Posterior vena cava (tissue), 2 donors: ENCODE measurements at regions not wholly inside any gene's neighbourhood (a gene's known extent, or its start where the extent isn't known, plus 50 kb on each side); places are given as distances from the start of the nearest gene placed in this dataset.

Experiments used
- DNase-seq: peaks from one replicate; pipeline ENCODE4 v3.0.0-alpha.2; 2020; ENCODE audit warnings: low spot score
- intact Hi-C, 2 donors: fragments of 100-400 bp; cut with DNase I; formaldehyde crosslinking; loops; one replicate each; pipeline versions ENCODE4 v1.14.1 to v1.14.2; 2022 to 2023
- donor health status: DM: yes; HTN: yes; CAD: no.
- donor health status: DM: yes; HTN: yes; CAD: no.

DNA sequence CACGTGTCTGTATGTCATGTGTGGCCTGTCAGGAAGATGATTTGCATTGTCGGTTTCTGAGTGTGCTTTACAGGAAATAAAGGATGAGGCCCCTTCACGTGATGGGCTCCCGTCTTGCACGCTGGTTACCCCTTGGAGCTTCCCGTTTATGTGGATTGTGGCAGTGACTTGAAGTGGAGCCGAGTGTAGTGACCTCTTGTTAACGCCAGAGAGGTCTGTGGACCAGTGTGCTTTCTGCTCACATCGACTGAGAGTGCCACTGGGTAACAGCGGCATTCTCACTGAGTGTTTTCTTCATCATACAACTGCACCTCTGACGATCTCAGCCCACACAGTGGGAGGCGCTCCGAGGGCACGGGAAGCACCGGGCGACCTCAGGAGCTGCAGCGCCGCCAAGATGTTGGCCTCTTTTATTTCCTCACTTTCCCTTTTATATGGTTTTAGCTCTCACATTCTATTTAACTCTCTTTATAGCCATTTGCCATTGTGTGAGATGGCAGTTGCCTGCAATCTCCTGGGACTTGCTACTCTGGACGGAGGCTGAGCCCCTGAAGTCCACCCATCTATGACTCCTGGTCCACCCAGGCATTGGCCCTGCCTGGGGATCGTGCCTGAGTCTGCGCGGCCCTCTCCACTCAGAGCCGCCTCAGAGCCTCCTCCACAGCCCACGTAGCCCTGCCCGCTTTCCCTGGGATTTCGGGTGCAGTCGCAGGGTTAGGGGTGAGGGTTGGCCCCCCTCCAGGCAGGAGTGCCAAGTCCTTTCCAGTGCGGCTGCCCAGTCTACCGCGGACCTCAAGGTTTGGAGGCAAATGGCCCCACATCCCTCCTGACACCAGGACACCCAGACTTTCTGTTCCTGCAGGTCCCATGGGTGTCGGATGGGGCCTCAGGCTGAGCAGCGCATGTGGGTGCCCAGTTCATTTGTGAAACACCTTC lies 238.9 kb downstream of the ERMARD start:
- intact Hi-C loops, result no loop called here
- DNase-seq, result no peak

DNA sequence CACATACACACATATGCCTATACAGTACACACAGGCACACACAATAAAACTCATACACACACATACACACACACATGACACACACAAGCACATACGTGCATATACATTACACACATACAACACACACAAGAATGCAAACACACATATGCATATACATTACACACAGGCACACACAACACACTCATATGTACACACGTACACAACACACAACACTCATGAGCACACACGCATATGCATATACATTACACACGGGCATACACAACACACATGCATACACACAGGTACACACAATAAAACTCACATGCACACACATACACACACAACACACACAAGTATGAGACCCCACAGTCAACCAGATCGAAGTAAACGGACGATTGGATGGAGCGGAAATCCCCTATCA lies 238.2 kb downstream of the ERMARD start:
- intact Hi-C loops, result no loop called here

DNA sequence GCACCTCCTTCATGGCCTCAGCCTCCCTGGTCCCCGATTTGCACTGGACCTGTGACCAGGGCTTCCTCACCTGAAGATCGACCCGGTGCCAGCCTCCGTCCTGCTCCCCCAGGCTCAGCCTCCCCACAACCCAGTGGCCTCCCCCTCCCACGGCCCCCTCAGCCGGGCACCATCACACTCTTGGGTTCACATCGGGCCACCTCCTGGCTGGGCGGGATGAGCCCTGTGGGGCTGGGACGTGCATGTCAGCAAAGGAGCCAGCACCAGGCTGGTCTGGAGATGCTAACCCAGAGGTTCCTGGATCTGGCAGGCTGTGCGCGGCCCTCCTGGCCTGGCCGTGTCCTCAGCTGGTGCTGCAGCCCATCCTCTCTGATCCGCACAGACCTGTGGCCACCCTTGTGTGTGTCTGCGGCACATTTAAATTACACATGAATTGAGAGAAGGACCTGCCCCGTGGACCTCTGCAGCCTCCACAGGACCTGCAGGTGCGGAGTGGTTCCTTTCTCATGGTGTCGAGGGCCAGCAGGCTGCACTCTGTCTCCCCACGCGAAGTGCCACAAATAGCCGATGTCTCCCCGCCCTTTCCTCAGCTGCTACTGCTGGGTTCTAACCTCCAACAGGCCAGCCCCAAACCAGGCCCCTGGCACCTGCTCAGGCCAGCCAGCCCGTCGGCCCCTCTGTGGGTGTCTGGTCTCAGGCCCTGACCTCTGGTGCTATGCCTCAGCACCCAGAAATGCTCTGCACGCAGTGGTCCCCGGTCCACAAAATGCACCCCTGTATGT lies 237.5 kb downstream of the ERMARD start:
- DNase-seq, result peak; percentile 37
- intact Hi-C loops, result no loop called here

More for the DNA sequence above, 238.2 kb downstream of the ERMARD start:
- DNase-seq, result no peak

DNA sequence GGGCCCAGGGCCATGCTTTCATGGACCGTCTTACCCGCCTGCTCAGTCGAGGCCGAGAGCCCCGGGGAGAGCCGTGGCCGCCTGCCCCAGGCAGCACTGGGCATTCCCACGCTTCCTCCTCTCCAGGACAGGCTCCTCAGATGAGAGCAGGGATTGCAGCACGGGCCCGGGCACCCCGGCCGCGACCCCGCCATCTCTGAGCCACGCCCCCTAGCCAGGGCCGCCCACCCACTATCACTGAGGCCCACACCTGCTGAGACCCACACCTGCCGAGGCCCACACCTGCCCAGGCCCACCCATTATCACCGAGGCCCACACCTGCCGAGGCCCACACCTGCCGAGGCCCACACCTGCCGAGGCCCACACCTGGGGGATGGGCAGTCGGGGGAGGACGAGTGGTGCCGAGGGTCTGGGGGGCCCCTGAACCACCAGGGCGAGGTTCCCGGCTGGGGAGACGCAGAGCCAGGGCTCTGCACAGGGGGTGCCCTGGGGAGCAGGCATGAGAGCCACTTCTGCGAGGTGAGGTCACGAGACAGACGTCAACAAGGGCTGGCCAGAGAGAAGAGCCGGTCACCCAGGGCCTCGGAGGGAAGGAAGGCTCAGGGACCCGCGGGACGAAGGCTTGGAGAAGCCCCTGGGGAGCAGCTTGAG lies 235.6 kb downstream of the ERMARD start:
- intact Hi-C loops, result no loop called here
- no peak for DNase-seq

DNA sequence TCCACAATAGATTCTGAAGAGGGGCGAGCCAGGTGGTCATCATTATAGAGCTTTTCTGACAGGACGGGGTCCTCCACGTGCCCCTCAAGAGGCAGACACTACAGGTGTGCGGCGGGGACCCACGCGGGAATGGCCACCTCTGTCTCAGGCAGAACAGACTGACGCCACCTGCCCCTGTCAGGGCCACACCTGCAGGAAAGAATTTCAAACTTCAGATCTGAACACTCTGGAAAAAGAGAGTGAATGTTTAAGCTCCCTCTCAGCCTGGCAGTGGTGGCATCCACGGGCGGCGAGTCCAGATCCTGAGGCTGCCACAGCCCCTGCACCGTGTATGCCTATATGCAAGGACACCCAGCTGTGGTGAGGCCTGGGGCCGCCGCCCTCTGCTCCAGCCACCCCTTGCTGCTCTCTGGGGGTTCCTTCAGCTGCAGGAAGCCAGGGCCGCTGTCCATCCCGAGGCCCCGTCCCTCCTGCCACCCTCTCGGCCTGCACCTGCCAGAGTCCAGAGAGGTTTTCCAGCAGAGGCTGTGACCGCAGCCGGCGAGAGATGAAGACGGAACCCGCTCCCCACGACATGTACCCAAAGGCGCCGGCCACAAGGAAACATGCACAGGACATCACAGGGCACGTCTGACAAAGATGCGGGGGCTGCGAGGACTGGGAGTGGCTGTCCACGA lies 234.9 kb downstream of the ERMARD start:
- intact Hi-C loops, result no loop called here
- no peak for DNase-seq

DNA sequence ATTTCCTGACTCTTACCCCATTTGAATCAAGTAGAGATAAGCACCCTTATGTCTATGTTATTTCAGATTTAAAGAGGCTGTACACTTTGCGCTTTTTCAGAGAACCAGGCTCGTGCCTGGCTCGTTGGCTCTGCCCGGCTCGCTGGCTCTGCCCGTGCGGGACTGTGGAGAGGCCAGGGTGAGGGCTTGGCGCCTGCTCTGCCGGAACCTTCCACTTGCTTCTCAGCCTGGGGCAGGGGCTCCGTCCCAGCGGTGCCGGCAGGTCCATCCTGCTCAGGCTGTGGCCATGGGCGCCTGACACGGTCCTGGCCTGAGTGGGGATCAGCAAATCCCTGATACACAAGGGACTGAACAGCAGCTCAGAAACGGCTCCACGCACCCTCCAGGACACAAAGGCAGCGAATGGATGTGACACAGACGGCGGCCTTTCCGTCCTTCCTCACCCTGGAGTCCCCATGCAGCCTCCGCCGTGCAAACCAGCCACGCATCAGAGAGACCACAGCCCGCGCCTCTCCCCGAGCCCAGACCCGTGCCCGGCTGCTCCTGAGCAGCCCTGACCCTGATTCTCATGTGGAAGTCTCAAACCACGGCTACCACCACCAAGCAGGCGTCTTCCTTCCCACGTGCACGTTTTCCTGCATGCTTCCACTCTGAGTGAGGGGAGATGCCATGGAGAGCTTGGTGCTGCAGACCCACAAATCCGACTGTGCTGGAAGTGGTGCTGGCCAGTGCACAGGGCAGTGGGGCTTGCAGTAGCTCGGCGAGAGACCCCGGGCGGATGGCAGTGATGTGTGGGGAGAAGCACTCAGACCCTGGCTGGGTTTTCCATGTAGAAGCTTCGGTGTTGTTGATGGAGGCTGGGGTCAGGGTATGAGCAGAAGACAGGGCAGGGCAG lies 233.9 kb downstream of the ERMARD start:
- intact Hi-C loops, result no loop called here
- DNase-seq, result no peak

DNA sequence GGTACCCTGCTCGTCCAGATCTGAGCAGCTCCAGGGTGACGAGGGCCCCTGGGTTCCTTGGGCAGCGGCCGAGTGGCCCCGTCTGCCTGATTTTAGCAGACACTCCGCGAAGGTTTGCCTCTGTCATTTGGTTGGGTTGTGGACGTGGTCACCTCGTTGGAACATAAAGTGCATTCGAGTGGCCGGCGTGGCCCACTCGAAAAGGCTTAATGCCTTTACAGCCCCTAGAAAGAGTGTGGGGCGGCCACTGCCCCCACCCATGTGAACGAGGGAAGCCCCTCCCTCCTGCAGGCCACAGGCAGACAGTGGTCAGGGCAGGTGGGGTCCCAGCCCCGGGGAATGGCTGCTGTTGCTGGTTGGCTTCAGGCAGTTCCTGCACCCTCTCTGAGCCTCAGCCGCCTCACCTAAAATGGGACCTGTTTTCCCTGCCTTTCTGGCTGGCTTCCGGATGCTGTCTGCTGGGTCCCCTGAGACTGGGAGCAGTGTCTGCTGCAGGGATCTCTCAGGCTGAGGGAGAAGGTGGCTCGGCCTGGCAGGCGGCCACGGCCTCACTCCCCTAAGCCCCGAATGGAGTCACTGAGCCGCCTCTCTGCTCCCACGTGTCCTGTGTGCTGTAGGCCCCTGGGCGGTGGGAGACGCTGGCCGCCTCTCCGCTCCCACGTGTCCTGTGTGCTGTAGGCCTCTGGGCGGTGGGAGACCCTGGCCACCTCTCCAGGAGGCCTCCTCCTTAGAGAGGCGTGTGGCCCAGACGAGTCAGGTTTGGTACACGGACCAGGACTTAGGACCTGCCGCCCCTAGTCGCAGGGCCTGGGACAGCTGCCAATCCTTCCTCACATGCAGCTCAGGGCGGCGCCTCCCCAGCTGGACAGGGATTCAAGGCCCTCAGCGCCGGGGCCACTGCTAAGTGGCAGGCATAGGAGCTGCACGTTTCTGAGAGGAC lies 233.0 kb downstream of the ERMARD start:
- intact Hi-C loops, result no loop called here
- DNase-seq, result peak; percentile 69

DNA sequence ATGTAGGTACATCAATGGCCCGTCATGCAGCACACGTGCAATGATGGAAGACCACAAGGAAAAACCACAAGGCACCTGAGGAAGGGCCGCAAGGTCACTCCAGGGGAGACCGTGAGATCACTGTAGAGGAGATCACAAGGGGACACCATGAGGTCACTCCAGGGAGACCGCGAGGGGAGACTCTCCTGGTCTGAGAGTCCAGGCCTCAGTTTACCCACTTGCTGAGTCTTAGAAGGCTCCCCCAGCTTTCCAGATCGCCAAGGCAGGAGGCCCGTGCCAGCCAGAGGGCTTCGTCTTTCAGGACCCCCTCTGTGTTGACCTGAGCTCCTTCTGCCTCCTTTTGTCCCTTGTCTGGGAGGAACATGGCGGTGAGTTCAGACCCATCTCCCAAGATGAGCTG lies 232.2 kb downstream of the ERMARD start:
- peak; percentile 25 for DNase-seq
- intact Hi-C loops, result no loop called here

DNA sequence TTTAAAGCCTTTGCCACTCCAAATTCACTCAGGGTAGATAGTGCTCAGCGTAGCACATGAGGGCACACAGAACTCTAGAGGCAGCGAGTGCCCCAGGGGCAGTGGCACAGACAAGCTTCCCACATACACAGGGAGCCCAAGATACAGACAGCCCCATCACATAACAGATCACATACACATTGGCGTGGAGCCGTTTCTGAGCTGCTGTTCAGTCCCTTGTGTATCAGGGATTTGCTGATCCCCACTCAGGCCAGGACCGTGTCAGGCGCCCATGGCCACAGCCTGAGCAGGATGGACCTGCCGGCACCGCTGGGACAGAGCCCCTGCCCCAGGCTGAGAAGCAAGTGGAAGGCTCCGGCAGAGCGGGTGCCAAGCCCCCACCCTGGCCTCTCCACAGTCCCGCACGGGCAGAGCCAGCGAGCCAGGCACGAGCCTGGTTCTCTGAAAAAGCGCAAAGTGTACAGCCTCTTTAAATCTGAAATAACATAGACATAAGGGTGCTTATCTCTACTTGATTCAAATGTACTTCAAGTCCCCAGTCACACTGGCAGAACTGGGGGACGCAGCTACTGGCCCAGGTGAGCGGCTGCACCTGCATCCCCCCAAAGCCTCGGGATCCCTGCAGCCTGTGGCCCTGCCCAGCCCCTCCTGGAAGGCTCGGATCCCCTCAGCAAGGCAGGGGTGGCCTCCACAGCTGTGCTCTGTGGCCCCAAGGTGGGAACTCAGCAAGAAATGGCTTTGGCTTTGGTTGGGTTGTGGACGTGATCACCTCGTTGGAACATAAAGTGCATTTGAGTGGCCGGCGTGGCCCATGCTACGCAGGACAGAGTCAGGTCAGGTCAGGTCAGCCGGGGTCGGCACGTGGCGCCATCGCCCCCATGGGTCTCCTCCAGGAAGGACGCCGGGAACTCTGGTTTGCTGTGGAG lies 231.3 kb downstream of the ERMARD start:
- intact Hi-C loops, result no loop called here
- peak; percentile 74 for DNase-seq

DNA sequence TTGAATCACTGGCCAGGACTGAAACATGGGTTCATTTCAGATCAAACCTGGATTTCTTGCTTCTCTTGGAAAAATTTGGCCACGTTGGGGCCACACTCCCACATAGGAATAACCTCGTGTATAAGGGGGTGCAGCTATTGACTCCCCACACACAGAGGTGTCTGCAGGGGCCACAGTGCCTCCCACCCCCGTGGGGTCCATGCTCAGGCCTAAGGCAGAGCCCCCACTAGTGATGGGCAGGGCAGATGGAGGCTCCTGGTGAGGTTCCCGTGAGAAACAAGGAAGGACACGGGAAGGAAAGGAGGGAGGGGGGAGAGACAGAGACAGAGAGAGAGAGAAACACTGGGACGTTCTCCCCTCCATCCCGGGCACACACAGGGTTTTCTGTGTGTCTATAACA lies 230.5 kb downstream of the ERMARD start:
- peak; percentile 44 for DNase-seq
- intact Hi-C loops, result no loop called here

DNA sequence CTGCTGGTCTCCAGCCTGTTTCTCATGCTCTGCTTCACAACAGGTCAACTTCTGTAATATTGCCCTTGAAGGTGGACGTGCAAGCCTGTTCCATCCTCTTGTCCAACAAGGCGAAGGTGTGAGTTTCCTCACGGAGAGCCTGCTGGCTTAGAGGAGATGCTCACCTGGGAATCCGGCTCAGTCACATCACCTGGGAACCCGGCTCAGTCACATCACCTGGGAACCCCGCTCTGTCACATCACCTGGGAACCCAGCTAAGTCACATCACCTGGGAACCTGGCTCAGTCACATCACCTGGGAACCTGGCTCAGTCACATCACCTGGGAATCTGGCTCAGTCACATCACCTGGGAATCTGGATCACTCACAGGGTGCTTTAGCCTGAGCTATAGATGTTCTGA lies 230.1 kb downstream of the ERMARD start:
- peak; percentile 20 for DNase-seq
- intact Hi-C loops, result no loop called here

DNA sequence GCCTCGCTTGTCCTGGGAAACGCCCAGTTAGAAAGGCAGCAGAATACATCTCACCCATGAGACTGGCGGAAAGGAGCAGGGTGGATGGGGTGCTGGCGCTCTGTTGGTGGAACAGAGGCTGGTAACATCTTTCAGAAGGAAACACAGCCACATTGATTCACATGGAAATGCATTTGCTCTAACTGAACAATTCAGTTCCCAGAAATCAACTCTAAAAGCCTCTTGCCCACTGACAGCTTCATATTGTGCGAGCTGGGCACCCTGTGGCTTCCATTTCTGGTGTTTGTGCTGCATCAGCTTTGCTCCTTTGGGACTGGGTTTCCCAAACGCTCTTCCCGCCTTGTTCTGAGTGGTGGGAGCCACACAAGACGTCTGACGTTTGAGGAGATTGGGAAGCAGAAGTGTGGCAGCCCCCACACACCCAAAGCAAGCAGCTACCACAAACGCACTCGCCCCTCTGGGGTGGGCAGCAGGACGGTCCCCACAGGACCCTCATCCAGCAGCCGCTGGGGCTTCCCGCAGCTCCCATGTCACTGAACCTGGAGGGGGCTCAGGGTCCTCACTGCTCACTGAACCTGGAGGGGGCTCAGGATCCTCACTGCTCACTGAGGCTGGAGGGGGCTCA lies 229.5 kb downstream of the ERMARD start:
- intact Hi-C loops, result no loop called here
- DNase-seq, result peak; percentile 57

DNA sequence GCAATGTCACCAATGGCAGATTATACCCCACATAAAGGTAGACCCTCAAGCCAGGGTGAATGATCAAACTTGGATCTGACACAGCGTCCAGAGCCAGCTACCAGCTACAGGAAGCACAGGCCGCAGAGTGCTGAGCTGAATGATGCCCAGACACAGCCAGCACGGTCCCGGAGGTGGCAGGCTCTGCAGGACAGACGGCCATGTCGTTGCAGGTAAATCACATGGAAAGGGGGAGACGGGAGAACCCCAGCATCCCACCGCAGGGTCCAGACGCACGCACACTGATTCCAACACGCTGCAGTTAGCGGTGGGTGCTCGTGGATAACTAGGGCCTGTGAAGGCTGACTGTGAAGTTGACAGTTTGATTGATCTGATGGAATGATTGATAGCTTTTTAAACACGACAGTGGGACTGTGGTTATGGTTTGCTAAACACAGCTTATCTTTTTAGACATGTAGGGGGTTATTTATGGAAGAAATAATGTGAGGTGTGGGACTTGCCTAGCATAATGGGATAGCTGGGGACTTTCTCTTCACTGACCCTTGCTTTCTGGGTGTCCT lies 228.5 kb downstream of the ERMARD start:
- peak; percentile 64 for DNase-seq
- intact Hi-C loops, result no loop called here

DNA sequence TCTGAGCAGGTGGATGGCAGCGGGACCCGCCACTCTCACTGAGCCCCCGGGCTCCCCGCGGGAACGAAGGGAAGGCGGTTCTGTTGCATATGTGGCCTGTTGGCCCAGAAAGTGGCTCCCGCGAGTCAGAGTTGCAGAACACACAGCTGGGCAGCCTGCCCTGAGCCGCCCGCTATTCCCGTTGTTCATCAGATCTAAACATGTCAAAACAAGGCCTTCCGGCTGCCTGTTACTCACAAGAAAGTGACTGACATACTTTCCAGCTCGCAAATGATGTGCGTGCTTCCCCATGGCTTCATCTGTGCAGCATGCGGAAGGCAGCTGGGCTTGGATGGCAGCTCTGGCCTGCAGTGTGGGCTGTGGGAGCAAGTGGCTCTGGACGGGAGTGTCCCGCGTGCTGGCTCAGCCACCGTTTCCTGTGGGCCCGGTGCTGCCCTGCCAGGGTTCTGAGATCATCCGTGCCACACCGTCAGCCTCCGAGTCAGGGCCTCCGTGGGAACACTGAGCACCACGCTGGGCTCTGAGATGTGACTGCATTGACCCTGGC lies 227.3 kb downstream of the ERMARD start:
- peak; percentile 76 for DNase-seq
- intact Hi-C loops, result no loop called here
